ENCODE measurements at regions not wholly inside any gene's neighbourhood (a gene's known extent, or its start where the extent isn't known, plus 50 kb on each side); places are given as distances from the start of the nearest gene placed in this dataset.

- TF ChIP-seq CTCF (IDR thresholded peaks at IDR 0.05; ENCODE audit: low read depth, low read length) = no peak
- no peak for TF ChIP-seq EZH2phosphoT487 (IDR thresholded peaks at IDR 0.05; ENCODE audit: low read depth)
Observed at GRCh38 chr16:26594666-26595065, 472.1 kb upstream of the C16orf82 start.

Measured in OCI-LY3 (cell line).